Astrocyte of the spinal cord (primary cell): ENCODE measurements at regions not wholly inside any gene's neighbourhood (a gene's known extent, or its start where the extent isn't known, plus 50 kb on each side); places are given as distances from the start of the nearest gene placed in this dataset.

Experiments
- DNase-seq: peaks from one replicate; pipeline ENCODE4 v3.0.0; 2011; ENCODE audit warnings: low read depth, low spot score
- H3K4me3 ChIP-seq: 2 replicates; pipeline ENCODE4 v1.5.1; 2011; ENCODE audit warnings: low read depth, mild to moderate bottlenecking, low read length, moderate library complexity
- in situ Hi-C: cut with HindIII; loops from 2 replicates; pipeline ENCODE4 v1.10.0; 2017; ENCODE audit warnings: low sequenced_read_pairs
- TF ChIP-seq, protein P1 (sequence below): IDR thresholded peaks from 2 replicates; pipeline ENCODE4 v1.5.1; 2012; ENCODE audit warnings: low read depth, mild to moderate bottlenecking, low read length, inconsistent platforms

DNA sequence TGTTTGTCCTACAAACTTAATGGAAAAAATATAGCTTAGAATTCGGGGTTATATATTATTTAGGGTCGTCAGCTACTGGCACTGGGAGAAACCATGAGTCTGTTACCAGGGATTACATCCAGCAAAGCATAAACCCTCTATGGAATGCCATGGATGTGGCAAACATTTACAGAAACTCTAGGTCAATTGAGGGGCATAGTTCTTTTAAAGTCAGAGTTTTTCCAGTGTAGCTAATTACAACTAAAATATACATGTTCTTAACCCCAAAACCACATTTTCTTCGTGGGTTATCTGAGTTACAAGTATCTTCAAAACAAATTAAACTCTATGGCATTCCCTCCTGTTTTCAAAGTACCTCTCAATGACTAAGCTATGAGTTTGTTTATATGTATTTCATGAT, 99.3 kb upstream of the THSD7A start:
- DNase-seq = no peak
- no peak overlapping the region for H3K4me3 ChIP-seq
- in situ Hi-C loops = no loop called here
- TF ChIP-seq, protein P1, sequence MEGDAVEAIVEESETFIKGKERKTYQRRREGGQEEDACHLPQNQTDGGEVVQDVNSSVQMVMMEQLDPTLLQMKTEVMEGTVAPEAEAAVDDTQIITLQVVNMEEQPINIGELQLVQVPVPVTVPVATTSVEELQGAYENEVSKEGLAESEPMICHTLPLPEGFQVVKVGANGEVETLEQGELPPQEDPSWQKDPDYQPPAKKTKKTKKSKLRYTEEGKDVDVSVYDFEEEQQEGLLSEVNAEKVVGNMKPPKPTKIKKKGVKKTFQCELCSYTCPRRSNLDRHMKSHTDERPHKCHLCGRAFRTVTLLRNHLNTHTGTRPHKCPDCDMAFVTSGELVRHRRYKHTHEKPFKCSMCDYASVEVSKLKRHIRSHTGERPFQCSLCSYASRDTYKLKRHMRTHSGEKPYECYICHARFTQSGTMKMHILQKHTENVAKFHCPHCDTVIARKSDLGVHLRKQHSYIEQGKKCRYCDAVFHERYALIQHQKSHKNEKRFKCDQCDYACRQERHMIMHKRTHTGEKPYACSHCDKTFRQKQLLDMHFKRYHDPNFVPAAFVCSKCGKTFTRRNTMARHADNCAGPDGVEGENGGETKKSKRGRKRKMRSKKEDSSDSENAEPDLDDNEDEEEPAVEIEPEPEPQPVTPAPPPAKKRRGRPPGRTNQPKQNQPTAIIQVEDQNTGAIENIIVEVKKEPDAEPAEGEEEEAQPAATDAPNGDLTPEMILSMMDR = no peak

- DNase-seq = no peak
- in situ Hi-C loops = no loop called here
- no peak overlapping the region for H3K4me3 ChIP-seq
- TF ChIP-seq, protein P1 = no peak
These were observed 102.8 kb upstream of the THSD7A start for GRCh38 chr7:11934796-11935195.

- in situ Hi-C loops = no loop called here
- H3K4me3 ChIP-seq = no peak overlapping the region
- DNase-seq = no peak
- TF ChIP-seq, protein P1 = no peak
These were observed 103.9 kb upstream of the THSD7A start for GRCh38 chr7:11935905-11936304.

DNA sequence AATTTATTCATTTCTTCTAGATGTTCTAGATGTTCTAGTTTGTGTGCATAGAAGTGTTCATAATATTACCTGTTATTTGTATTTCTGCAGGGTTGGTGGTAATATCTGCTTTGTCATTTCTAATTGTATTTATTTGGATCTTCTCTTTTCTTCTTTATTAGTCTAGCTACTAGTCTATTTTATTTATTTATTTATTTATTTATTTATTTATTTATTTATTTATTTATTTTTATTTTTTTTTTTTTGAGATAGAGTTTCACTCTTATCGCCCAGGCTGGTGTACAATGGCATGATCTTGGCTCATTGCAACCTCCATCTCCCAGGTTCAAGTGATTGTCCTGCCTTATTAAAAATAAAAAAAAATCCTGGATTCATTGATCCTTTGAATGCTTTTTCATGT, 114.8 kb upstream of the THSD7A start:
- in situ Hi-C loops = no loop called here
- DNase-seq = no peak
- TF ChIP-seq, protein P1 = no peak
- no peak overlapping the region for H3K4me3 ChIP-seq

- in situ Hi-C loops = no loop called here
- no peak overlapping the region for H3K4me3 ChIP-seq
- TF ChIP-seq, protein P1 = no peak
- no peak for DNase-seq
These were observed 118.3 kb upstream of the THSD7A start for GRCh38 chr7:11950281-11950680.

- DNase-seq = no peak
- in situ Hi-C loops = no loop called here
- TF ChIP-seq, protein P1 = no peak
- H3K4me3 ChIP-seq = no peak overlapping the region
These were observed 118.9 kb upstream of the THSD7A start for GRCh38 chr7:11950942-11951341.

GRCh38 chr7:11951909-11952308, 119.9 kb upstream of the THSD7A start:
- in situ Hi-C loops = no loop called here
- TF ChIP-seq, protein P1 = no peak
- H3K4me3 ChIP-seq = no peak overlapping the region
- DNase-seq = peak; percentile 13
